ENCODE measurements at regions not wholly inside any gene's neighbourhood (a gene's known extent, or its start where the extent isn't known, plus 50 kb on each side); places are given as distances from the start of the nearest gene placed in this dataset.

GRCh38 chr12:75848961-75849360 lies 182.6 kb downstream of the PHLDA1 start:
- in situ Hi-C loops (cut with HindIII; ENCODE audit: low sequenced_read_pairs) = no loop called here
- no peak for DNase-seq (ENCODE audit: low read depth)
- TF ChIP-seq CTCF (IDR thresholded peaks at IDR 0.05; ENCODE audit: low read depth, low read length, missing control alignments) = no peak
- no peak overlapping the region for H3K4me3 ChIP-seq (ENCODE audit: low read depth, low read length)

- DNase-seq (ENCODE audit: low read depth) = no peak
- TF ChIP-seq CTCF (IDR thresholded peaks at IDR 0.05; ENCODE audit: low read depth, low read length, missing control alignments) = no peak
- H3K4me3 ChIP-seq (ENCODE audit: low read depth, low read length) = no peak overlapping the region
- in situ Hi-C loops (cut with HindIII; ENCODE audit: low sequenced_read_pairs) = no loop called here
These were observed 183.1 kb downstream of the PHLDA1 start for GRCh38 chr12:75848431-75848925.

GRCh38 chr12:75846102-75846501 lies 185.5 kb downstream of the PHLDA1 start:
- no peak for TF ChIP-seq CTCF (IDR thresholded peaks at IDR 0.05; ENCODE audit: low read depth, low read length, missing control alignments)
- no peak for DNase-seq (ENCODE audit: low read depth)
- no peak overlapping the region for H3K4me3 ChIP-seq (ENCODE audit: low read depth, low read length)
- in situ Hi-C loops (cut with HindIII; ENCODE audit: low sequenced_read_pairs) = no loop called here

- in situ Hi-C loops (cut with HindIII; ENCODE audit: low sequenced_read_pairs) = no loop called here
- TF ChIP-seq CTCF (IDR thresholded peaks at IDR 0.05; ENCODE audit: low read depth, low read length, missing control alignments) = no peak
- H3K4me3 ChIP-seq (ENCODE audit: low read depth, low read length) = no peak overlapping the region
- DNase-seq (ENCODE audit: low read depth) = no peak
These were observed 186.6 kb downstream of the PHLDA1 start for GRCh38 chr12:75844985-75845384.

GRCh38 chr12:75844049-75844770 lies 187.4 kb downstream of the PHLDA1 start:
- DNase-seq (ENCODE audit: low read depth) = no peak
- in situ Hi-C loops (cut with HindIII; ENCODE audit: low sequenced_read_pairs) = no loop called here
- no peak overlapping the region for H3K4me3 ChIP-seq (ENCODE audit: low read depth, low read length)
- no peak for TF ChIP-seq CTCF (IDR thresholded peaks at IDR 0.05; ENCODE audit: low read depth, low read length, missing control alignments)

GRCh38 chr12:75842090-75842489 lies 189.5 kb downstream of the PHLDA1 start:
- H3K4me3 ChIP-seq (ENCODE audit: low read depth, low read length) = no peak overlapping the region
- no peak for DNase-seq (ENCODE audit: low read depth)
- TF ChIP-seq CTCF (IDR thresholded peaks at IDR 0.05; ENCODE audit: low read depth, low read length, missing control alignments) = no peak
- in situ Hi-C loops (cut with HindIII; ENCODE audit: low sequenced_read_pairs) = no loop called here

Data from astrocyte of the cerebellum (primary cell).